Endodermal cell (in vitro differentiated cells): ENCODE measurements at regions not wholly inside any gene's neighbourhood (a gene's known extent, or its start where the extent isn't known, plus 50 kb on each side); places are given as distances from the start of the nearest gene placed in this dataset.

ENCODE experiments used
- DNase-seq: peaks from one replicate; pipeline ENCODE4 v3.0.0-alpha.2; 2017
- H3K27ac ChIP-seq: 2 replicates; pipeline ENCODE4 v1.5.1; 2013; ENCODE audit warnings: mild to moderate bottlenecking, low read depth, low read length, moderate library complexity
- H3K27me3 ChIP-seq: 2 replicates; pipeline ENCODE4 v1.6.1; 2013; ENCODE audit warnings: mild to moderate bottlenecking, low read length, moderate library complexity; ENCODE audit not compliant: insufficient read depth, control insufficient read depth, poor library complexity, severe bottlenecking
- H3K36me3 ChIP-seq: 2 replicates; pipeline ENCODE4 v1.7.0; 2013; ENCODE audit warnings: mild to moderate bottlenecking, low read length, moderate library complexity; ENCODE audit not compliant: control insufficient read depth, insufficient read depth
- H3K4me1 ChIP-seq: one replicate; pipeline ENCODE4 v1.7.0; 2013; ENCODE audit warnings: low read length; ENCODE audit not compliant: control insufficient read depth, insufficient read depth
- H3K4me3 ChIP-seq: 2 replicates; pipeline ENCODE4 v1.5.1; 2013; ENCODE audit warnings: mild to moderate bottlenecking, low read length, moderate library complexity
- H3K9ac ChIP-seq: 2 replicates; pipeline ENCODE4 v1.6.1; 2013; ENCODE audit warnings: mild to moderate bottlenecking, low read length, moderate library complexity; ENCODE audit not compliant: poor library complexity, severe bottlenecking; ENCODE audit errors: extremely low read depth
- H3K9me3 ChIP-seq: 2 replicates; pipeline ENCODE4 v1.6.1; 2013; ENCODE audit warnings: mild to moderate bottlenecking, low read length, moderate library complexity; ENCODE audit not compliant: control insufficient read depth
- H3K27ac Mint-ChIP-seq: 2 replicates; pipeline ENCODE4 v1.8.0; 2020; ENCODE audit warnings: mixed read lengths
- H3K27me3 Mint-ChIP-seq: 2 replicates; pipeline ENCODE4 v1.8.0; 2021; ENCODE audit warnings: mild to moderate bottlenecking, mixed read lengths; ENCODE audit not compliant: insufficient read depth
- H3K36me3 Mint-ChIP-seq: 2 replicates; pipeline ENCODE4 v1.8.0; 2020; ENCODE audit warnings: low read depth, mixed read lengths
- H3K4me1 Mint-ChIP-seq: 2 replicates; pipeline ENCODE4 v1.8.0; 2020; ENCODE audit warnings: mixed read lengths
- H3K4me3 Mint-ChIP-seq: 2 replicates; pipeline ENCODE4 v1.8.0; 2020; ENCODE audit warnings: mild to moderate bottlenecking, moderate library complexity, mixed read lengths
- H3K9me3 Mint-ChIP-seq: 2 replicates; pipeline ENCODE4 v1.8.0; 2020; ENCODE audit warnings: mild to moderate bottlenecking, mixed read lengths
- CTCF ChIP-seq: fragments of 200-600 bp; sonication (generic); conservative IDR thresholded peaks from 2 replicates; pipeline ENCODE4 v1.5.0; 2021; ENCODE audit warnings: antibody characterized with exemption, mild to moderate bottlenecking
- WGBS, 2 experiments: methylation state at CpG; one replicate each; pipeline versions ENCODE4 v1.1.5 to v1.1.7; 2013; ENCODE audit warnings: missing lambda C conversion rate in 2 of 2, mixed read lengths in 1 of 2; ENCODE audit not compliant: insufficient coverage in 1 of 2, insufficient read length in 1 of 2; 5-methylcytosine and 5-hydroxymethylcytosine counted together

GRCh38 chr14:71682337-71682736, 249.9 kb upstream of the RGS6 start:
- Mint-ChIP-seq H3K4me1 (peaks cover 28% of the 10 kb centered on the region), H3K27me3 (no peaks in the 10 kb centered on the region), H3K4me3 (no peak overlapping the region), H3K36me3 (peaks cover 45% of the 10 kb centered on the region), H3K27ac (no peak overlapping the region), H3K9me3 (peaks cover 7% of the 10 kb centered on the region)
- Histone ChIP-seq H3K36me3 (peaks cover 18% of the 10 kb centered on the region), H3K27ac (no peak overlapping the region), H3K27me3 (no peaks in the 10 kb centered on the region), H3K9ac (no peak overlapping the region), H3K9me3 (no peaks in the 10 kb centered on the region), H3K4me3 (no peak overlapping the region), H3K4me1 (peaks cover 3% of the 10 kb centered on the region)
- DNase-seq: no peak
- 94% methylated on average over 3 of the region's 3 CpGs for WGBS, 2 experiments
- no peak for TF ChIP-seq CTCF

GRCh38 chr14:71684323-71684722, 247.9 kb upstream of the RGS6 start:
- Histone ChIP-seq H3K36me3 (peaks cover 27% of the 10 kb centered on the region), H3K27ac (no peak overlapping the region), H3K9me3 (no peaks in the 10 kb centered on the region), H3K9ac (no peak overlapping the region), H3K4me1 (peaks cover 3% of the 10 kb centered on the region), H3K27me3 (no peaks in the 10 kb centered on the region), H3K4me3 (no peak overlapping the region)
- H3K27me3 Mint-ChIP-seq: no peaks in the 10 kb centered on the region
- no peaks in the 10 kb centered on the region for H3K9me3 Mint-ChIP-seq
- H3K36me3 Mint-ChIP-seq: peaks cover 28% of the 10 kb centered on the region
- TF ChIP-seq CTCF: no peak
- H3K27ac Mint-ChIP-seq: no peak overlapping the region
- no peak for DNase-seq
- no peak overlapping the region for H3K4me3 Mint-ChIP-seq
- H3K4me1 Mint-ChIP-seq: peaks cover 28% of the 10 kb centered on the region
- 96% methylated on average over 14 to 15 of the region's 15 CpGs for WGBS, 2 experiments

GRCh38 chr14:71686677-71687076, 245.6 kb upstream of the RGS6 start:
- no peak overlapping the region for H3K4me3 Mint-ChIP-seq
- no peaks in the 10 kb centered on the region for H3K9me3 ChIP-seq
- no peak overlapping the region for H3K27ac Mint-ChIP-seq
- H3K9ac ChIP-seq: no peak overlapping the region
- 88 to 91% methylated on average over 5 of the region's 5 CpGs for WGBS, 2 experiments
- DNase-seq: no peak
- no peak overlapping the region for H3K27ac ChIP-seq
- no peaks in the 10 kb centered on the region for H3K27me3 Mint-ChIP-seq
- no peak for TF ChIP-seq CTCF
- H3K4me1 ChIP-seq: no peaks in the 10 kb centered on the region
- H3K4me1 Mint-ChIP-seq: peaks cover 9% of the 10 kb centered on the region
- no peaks in the 10 kb centered on the region for H3K9me3 Mint-ChIP-seq
- H3K36me3 Mint-ChIP-seq: peaks cover 35% of the 10 kb centered on the region
- H3K27me3 ChIP-seq: no peaks in the 10 kb centered on the region
- no peak overlapping the region for H3K4me3 ChIP-seq
- H3K36me3 ChIP-seq: peaks cover 33% of the 10 kb centered on the region
